ENCODE measurements at regions not wholly inside any gene's neighbourhood (a gene's known extent, or its start where the extent isn't known, plus 50 kb on each side); places are given as distances from the start of the nearest gene placed in this dataset.
"Not testable (repeated sequence)": the region's sequence is repeated elsewhere in the genome, so short reads cannot be mapped to it uniquely, and the experiment has no call there.

DNA sequence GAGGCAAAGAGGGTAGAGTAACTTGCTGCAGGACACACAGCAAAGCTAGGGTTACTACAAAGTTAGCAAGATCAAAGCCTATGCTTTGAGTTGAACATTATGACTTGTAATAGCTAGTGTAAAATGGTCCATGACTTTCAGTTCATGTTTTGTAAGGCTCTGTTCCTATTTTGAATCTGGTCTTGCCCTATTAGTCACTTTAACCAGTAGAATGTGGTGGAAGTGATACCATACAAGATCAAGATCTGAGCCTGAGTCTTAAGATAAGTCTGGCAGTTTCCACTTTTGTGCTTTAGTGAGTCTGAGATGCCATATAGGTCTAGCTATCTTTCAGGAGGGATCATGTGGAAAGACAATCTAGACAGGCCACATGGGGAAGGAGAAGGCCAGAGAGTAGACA, 282.1 kb upstream of the BRINP3 start:
- DNase-seq (ENCODE audit: low read depth) = no peak
- in situ Hi-C loops (cut with HindIII; ENCODE audit: low pct_unique_long_range_greater_than_20kb, low sequenced_read_pairs) = no loop called here

DNA sequence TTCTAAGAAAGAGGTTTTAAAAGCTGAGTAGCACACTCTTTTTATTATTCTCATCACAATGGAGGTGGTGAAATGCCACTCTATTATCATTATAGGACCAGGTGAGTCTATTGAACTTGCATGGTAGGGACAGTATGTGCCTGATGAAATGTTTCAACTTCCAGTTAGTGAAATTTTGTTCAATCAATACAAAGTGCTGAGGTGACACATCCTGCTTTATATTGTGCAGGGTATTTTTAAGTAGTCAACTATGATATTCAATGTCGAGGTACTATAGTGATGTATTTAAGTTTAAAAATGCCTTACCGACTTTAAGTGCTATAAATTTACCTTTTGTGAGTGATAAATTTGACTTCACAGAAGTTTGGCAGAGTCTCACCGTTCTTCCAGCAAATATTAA, 284.7 kb upstream of the BRINP3 start:
- in situ Hi-C loops (cut with HindIII; ENCODE audit: low pct_unique_long_range_greater_than_20kb, low sequenced_read_pairs) = no loop called here

DNA sequence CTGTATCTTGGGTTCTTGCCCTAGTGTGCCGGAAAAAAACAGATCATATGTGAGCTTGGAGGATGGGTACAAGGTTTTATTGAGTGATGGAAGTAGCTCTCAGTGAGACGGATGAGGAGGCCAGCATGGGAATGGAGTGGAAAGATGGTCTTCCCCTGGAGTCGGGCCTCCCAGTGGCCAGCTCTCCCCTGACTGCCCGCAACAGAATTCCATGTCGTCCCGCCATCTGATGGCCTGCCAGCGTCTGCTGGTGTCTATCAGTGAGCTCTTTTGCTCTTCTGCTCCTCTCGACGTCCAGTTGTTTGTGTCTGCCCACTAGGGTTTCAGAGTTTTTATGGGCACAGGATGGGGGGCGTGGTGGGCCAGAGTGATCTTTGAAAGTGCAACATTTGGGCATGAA, 315.2 kb upstream of the BRINP3 start:
- no peak for DNase-seq (ENCODE audit: low read depth)
- in situ Hi-C loops (cut with HindIII; ENCODE audit: low pct_unique_long_range_greater_than_20kb, low sequenced_read_pairs) = no loop called here

More for the DNA sequence above, 284.7 kb upstream of the BRINP3 start:
- no peak for DNase-seq (ENCODE audit: low read depth)

DNA sequence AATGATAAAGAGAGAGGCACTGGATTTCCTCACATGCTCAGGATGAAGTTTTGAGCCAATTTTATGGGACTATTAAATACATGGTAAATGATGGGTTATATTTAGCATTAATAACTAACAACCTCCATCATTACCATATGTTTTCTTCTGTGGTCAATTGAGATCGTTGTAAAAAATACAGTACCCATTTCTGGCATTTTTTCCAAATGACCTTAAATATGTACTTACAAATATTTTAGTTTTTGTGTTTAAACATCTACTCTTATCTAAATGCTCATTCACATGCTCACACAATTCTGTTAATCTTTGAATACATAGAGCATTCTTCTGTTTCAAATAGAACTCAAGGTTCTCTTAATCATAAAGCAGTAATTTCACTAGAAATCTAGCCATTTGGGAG, 330.0 kb upstream of the BRINP3 start:
- in situ Hi-C loops (cut with HindIII; ENCODE audit: low pct_unique_long_range_greater_than_20kb, low sequenced_read_pairs) = no loop called here
- no peak for DNase-seq (ENCODE audit: low read depth)

DNA sequence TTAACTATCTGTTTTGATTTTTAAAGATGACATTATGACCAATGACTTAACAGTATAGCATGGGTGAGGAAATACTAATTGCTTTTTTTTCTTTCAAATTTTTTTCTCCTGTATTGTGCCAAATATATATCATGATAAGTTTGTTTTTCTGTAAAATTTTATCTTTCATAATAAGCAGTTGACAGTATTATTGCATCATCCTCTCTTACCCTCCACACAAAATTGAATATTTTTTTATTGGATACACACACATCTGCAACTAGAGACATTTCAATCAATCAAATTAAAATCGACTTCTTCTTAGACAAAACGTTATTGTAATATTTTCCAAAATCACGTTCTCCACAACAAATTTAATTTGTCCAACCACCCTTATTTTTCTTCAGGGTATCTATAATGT, 330.4 kb upstream of the BRINP3 start:
- in situ Hi-C loops (cut with HindIII; ENCODE audit: low pct_unique_long_range_greater_than_20kb, low sequenced_read_pairs) = no loop called here
- no peak for DNase-seq (ENCODE audit: low read depth)

DNA sequence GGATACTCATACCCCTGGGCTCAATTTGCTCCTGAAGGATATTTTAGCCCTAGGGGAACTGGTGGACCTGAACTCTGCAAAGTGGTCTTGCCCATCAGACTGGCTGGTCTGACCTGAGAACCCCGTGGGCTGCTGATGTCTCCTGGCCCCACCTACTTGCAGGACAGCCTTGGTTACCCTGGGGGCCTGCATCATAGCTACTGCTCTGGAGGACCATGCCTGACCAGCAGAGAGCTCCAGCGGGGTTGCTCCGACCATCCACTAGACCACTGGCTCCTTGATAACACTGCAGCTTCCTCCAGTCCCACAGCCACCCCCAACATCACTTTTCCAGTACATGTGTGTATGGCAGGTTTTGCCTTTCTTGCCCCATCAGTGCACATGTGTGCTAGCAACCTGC, 331.6 kb upstream of the BRINP3 start:
- in situ Hi-C loops (cut with HindIII; ENCODE audit: low pct_unique_long_range_greater_than_20kb, low sequenced_read_pairs) = no loop called here
- no peak for DNase-seq (ENCODE audit: low read depth)

DNA sequence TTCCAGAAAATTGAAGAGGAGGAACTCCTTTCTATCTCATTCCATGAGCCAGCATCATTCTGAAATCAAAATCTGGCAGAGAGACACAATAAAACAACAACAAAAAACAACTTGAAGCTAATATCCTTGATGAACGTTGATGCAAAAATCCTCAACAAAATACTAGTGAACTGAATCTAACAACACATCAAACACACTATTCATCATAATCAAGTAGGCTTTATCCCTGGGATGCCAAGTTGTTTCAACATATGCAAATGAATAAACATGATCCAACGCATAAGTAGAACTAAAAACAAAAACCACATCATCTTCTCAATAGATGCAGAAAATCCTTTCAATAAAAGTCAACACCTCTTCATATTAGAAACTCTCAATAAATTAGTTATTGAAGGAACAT, 335.3 kb upstream of the BRINP3 start:
- DNase-seq (ENCODE audit: low read depth) = no peak
- in situ Hi-C loops (cut with HindIII; ENCODE audit: low pct_unique_long_range_greater_than_20kb, low sequenced_read_pairs) = no loop called here

DNA sequence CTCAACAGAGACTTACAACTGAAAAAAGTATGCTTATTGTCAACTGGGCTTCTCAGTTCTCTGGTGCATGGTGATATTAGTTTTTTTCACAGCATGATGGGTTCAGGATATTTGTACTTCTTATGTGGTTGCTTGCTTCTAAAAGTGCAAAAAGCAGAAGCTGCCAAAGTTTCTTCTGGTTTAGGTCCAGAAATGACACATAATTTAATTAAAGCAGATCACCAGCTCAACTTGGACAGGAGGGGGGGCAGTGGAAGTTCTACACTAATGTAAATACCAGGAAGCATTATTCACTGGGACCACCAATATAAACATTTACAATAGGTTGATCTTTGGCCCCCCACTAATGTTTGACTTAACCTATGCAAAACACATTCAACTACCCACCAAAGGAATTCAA, 354.8 kb upstream of the BRINP3 start:
- in situ Hi-C loops (cut with HindIII; ENCODE audit: low pct_unique_long_range_greater_than_20kb, low sequenced_read_pairs) = no loop called here
- no peak for DNase-seq (ENCODE audit: low read depth)

DNA sequence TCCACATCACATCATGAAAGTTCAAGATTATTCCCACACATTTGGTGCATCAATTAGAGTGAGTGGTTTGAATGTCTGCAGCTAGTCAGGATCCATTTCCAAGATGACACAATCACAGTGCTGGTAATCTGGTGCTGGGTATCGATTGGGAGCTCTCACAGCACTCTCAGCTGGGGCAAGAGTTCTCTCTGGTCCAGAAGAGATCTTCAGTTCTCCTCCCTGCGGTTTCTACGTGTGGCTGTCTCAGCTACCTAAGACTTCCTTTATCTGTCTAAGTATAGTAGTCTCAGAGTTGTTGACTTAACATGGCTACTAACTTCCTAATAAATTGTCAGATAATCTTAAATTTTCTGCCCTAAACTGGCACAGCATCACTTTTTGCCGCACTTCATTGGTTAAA, 358.0 kb upstream of the BRINP3 start:
- in situ Hi-C loops (cut with HindIII; ENCODE audit: low pct_unique_long_range_greater_than_20kb, low sequenced_read_pairs) = no loop called here
- DNase-seq (ENCODE audit: low read depth) = no peak

DNA sequence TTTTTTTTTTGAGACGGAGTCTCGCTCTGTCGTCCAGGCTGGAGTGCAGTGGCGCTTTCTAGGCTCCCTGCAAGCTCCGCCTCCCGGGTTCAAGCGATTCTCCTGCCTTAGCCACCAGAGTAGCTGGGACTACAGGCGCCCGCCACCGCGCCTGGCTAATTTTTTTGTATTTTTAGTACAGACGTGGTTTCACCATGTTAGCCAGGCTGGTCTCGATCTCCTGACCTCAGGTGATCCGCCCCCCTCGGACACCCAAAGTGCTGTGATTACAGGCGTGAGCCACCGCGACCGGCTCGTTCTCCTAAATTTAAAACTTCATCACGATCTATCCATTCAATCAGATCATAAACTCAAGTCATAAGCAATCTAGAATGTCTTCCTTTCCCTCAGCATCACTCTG, 359.5 kb upstream of the BRINP3 start:
- DNase-seq (ENCODE audit: low read depth); in situ Hi-C loops (cut with HindIII; ENCODE audit: low pct_unique_long_range_greater_than_20kb, low sequenced_read_pairs): not testable (repeated sequence)

DNA sequence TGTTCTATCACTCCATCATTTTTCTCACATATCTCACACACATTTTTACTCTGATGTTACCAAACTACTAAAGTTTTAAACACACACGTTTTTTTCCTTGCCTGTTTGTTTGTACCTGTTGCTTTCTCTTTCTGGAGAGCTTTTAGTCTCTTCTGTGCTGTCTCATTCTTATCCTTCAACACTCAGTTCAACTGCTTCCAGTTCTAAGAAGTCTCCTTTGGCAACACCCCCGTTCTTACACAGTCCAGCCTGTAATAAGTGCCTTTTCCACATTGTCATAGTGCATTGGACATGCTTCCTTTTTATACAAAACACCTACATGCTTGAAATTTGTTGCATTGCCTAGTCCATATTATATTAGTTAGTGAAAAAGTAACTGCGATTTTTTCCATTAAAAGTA, 360.2 kb upstream of the BRINP3 start:
- DNase-seq (ENCODE audit: low read depth) = no peak
- in situ Hi-C loops (cut with HindIII; ENCODE audit: low pct_unique_long_range_greater_than_20kb, low sequenced_read_pairs) = no loop called here

DNA sequence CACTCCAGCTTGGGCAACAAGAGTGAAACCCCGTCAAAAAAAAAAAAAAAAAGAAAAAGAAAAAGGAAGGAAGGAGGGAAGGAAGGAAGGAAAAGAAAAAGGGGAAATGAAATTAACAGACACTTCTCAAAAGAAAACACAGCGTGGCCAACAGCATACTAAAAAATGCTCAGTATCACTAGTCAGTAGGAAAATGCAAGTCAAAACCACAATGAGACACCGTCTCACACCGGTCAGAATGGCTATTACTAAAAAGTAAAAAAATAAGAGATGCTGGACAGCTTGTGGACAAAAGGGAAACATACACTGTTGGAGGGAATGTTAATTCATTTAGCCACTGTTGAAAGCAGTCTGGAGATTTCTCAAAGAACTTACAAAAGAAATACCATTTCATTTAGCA, 369.5 kb upstream of the BRINP3 start:
- in situ Hi-C loops (cut with HindIII; ENCODE audit: low pct_unique_long_range_greater_than_20kb, low sequenced_read_pairs) = no loop called here
- DNase-seq (ENCODE audit: low read depth) = no peak

DNA sequence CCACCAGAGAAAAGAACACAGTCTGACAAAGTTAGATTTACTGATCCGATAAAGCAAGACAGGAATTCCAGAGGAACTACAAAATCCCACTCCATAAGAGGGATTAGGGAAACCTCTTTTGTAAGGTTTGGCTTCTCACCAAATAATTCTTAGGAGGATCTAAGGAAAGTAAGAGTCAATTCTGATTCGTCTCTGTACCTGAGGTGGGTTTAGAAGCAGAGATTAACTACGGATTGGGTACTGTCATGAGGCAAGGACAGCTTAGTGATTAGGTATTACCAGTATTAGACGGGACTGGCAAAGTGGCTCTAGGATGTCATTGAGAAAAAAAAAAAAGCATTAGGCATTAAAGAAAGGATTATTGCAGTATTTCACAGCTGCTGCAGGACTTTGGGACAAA, 371.7 kb upstream of the BRINP3 start:
- in situ Hi-C loops (cut with HindIII; ENCODE audit: low pct_unique_long_range_greater_than_20kb, low sequenced_read_pairs) = no loop called here
- no peak for DNase-seq (ENCODE audit: low read depth)

DNA sequence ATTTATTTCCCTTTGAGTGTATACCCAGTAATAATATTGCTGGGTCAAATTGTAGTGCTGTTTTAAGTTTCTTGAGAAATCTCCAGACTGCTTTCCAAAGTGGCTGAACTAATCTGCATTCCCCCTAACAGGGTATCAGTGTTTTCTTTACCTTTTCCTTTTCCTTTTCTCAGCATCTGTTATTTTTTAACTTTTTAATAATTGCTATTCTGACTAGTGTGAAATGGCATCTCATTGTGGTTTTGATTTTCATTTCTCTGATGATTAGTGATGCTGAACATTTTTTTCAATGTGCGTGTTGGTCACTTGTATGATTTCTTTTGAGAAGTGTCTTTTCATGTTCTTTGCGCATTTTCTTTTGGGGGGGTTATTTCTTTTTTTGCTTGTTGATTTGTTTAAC, 374.9 kb upstream of the BRINP3 start:
- in situ Hi-C loops (cut with HindIII; ENCODE audit: low pct_unique_long_range_greater_than_20kb, low sequenced_read_pairs) = no loop called here
- DNase-seq (ENCODE audit: low read depth) = peak; percentile 35

DNA sequence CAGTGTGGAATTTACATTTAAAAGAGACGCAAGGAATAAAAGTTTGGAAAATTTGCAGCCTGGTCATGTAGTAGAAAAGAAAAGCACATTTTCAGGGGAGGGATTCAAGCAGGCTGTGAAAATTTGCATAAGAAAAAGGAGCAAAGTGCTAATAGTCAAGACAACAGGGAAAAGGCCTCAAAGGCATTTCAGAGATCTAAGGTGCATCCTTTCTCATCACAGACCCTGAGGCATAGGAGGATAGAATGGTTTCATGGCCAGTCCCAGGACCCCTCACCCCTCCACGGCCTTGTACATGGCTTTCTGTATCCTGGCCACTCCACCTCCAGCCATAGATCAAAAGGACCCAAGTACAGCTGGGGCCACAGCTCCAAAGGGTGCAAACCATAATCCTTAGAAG, 380.5 kb upstream of the BRINP3 start:
- in situ Hi-C loops (cut with HindIII; ENCODE audit: low pct_unique_long_range_greater_than_20kb, low sequenced_read_pairs) = no loop called here
- DNase-seq (ENCODE audit: low read depth) = no peak

DNA sequence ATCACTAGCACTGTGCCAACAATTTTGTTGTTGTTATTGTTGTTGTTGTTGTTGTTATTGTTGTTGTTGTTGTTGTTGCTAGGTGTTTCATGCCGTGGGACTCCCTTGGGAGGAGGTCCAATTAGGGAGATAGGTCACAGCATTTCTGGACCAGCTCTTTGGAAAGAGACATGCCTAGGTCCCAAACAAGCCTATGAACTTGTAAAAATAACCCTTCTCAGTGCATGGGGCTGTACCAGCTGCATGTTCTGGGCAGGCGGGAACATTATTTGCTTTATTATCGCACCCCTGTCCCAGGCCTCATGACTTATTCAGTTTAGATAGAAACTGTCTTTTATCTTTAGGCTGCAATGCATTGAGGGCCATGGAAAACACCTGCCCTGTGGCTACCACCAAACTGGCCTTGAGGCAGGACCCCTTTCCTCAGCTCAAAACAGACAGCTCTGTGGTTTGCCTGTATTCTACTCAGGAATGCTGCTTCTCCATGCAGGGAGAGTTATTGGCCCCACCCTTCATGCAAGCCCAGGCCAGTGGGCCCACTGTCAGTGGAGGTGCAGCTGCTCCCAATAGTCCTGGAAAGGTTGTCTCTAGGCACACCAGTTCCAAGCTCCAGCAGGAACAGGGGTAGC, 386.5 kb upstream of the BRINP3 start:
- in situ Hi-C loops (cut with HindIII; ENCODE audit: low pct_unique_long_range_greater_than_20kb, low sequenced_read_pairs) = no loop called here
- DNase-seq (ENCODE audit: low read depth) = no peak

DNA sequence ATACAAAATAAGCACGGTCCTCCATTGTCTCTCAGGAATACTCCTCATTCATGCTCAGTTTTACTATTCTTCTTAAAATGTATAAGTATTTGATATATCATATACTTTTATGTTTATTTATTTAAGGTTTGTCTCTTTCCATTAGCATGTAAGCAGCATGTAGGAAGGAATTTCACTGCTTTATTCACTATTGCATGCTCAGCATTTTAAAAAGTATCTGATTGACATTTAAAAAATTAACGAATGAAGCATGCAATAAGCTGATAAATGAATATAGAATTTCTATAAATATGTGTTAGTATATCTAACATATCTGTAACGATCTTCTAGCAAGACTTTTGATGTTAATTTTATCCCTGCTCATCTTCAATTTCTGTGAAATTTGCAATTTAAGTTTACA, 402.7 kb upstream of the BRINP3 start:
- no peak for DNase-seq (ENCODE audit: low read depth)
- in situ Hi-C loops (cut with HindIII; ENCODE audit: low pct_unique_long_range_greater_than_20kb, low sequenced_read_pairs) = no loop called here

DNA sequence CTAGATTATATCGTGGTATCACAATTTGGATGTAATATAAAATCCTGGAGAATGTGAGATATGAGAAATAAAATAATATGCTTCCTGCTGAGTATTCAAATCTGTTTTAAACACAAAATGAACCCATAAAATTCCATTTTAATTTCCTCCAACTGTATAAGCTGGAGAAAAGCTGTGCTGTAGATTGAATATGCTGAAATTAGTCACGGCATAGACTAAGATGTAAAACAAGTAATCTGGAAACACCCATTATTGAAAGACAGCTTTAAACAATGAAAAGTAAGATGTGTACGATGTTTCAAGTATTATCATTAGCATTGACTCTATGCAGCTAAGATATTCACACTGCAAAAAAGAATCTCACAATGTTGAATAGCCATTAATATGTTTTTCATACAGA, 403.4 kb upstream of the BRINP3 start:
- in situ Hi-C loops (cut with HindIII; ENCODE audit: low pct_unique_long_range_greater_than_20kb, low sequenced_read_pairs) = no loop called here

DNA sequence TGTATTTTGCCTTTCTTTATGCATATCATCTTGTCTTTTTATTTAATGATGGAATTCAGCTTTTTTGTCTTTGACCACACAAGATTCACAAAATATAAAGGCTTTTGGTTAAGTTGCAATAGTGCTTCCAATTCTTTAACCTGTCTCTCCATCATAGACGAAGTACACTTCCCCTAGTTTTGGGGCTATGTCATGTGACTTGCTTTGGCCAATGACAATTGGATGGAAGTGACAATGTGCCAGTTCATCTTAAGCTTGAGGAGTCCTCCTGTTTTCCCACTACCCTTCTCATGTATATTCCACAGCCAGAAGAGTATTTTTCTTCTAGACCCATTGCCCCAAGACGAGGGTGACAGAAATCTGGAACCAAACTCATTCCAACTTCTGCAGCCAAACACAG, 419.6 kb upstream of the BRINP3 start:
- in situ Hi-C loops (cut with HindIII; ENCODE audit: low pct_unique_long_range_greater_than_20kb, low sequenced_read_pairs) = no loop called here
- no peak for DNase-seq (ENCODE audit: low read depth)

More for the DNA sequence above, 403.4 kb upstream of the BRINP3 start:
- DNase-seq (ENCODE audit: low read depth) = no peak

DNA sequence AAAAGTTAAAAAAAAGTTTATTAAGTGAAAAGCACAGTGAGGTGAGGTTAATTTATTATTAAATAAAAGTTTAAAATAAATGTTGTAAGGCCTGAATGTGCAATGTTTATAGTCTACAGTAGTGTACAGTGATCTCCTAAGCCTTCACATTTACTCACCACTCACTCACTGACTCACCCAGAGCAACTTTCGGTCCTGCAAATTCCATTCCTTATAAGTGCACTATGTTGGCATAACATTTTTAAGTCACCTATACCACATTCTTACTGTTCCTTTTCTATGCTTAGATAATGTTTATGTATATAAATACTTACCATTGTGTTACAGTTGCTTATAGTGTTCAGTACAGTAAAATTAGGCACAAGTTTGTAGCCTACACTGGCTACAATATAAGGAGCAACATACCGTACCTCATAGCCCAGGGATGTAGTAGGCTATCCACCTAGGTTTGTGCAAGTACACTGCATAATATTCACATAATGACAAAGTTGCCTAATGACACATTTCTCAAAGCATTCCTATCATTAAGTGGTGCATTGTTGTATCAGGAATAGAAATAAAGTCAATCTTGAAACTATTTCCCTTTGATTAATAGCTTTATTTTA, 426.5 kb upstream of the BRINP3 start:
- in situ Hi-C loops (cut with HindIII; ENCODE audit: low pct_unique_long_range_greater_than_20kb, low sequenced_read_pairs) = no loop called here
- no peak for DNase-seq (ENCODE audit: low read depth)
